ENCODE measurements at regions not wholly inside any gene's neighbourhood (a gene's known extent, or its start where the extent isn't known, plus 50 kb on each side); places are given as distances from the start of the nearest gene placed in this dataset.

GRCh38 chr12:46892887-46893286 is 67.1 kb upstream of the SLC38A4 start:
- Histone ChIP-seq H2AFZ (ENCODE audit: low read depth, low read length) (no peak overlapping the region), H3K27me3 (ENCODE audit: control insufficient read depth in 2 of 2, insufficient read depth in 2 of 2, low read length in 2 of 2) (peaks cover 0 to 4% of the 10 kb centered on the region in 2 experiments), H3K36me3 (ENCODE audit: control insufficient read depth in 2 of 2, extremely low read depth in 1 of 2, insufficient read depth in 2 of 2, low read length in 2 of 2) (no peaks in the 10 kb centered on the region), H3K4me1 (ENCODE audit: control insufficient read depth, extremely low read depth, insufficient read depth, low read length) (no peaks in the 10 kb centered on the region), H3K9ac (replicated peaks; ENCODE audit: extremely low read depth, insufficient read depth, low read length) (no peak overlapping the region), H3K9me1 (replicated peaks; ENCODE audit: control insufficient read depth, extremely low read depth, insufficient read depth, low read length) (no peaks in the 10 kb centered on the region), H3K4me3 (replicated peaks in 1 of 3; ENCODE audit: insufficient read depth in 1 of 3, low read depth in 1 of 3, low read length in 3 of 3) (no peak overlapping the region), H3K27ac (ENCODE audit: insufficient read depth, low read depth, low read length) (no peak overlapping the region), H3K9me3 (replicated peaks; ENCODE audit: control insufficient read depth, insufficient read depth, low read length) (no peaks in the 10 kb centered on the region), H3K79me2 (ENCODE audit: control insufficient read depth, insufficient read depth, low read length) (no peaks in the 10 kb centered on the region), H3K4me2 (ENCODE audit: insufficient read depth, low read length) (no peak overlapping the region), H4K20me1 (replicated peaks; ENCODE audit: control insufficient read depth, extremely low read depth, insufficient read depth, low read length) (no peaks in the 10 kb centered on the region)
- TF ChIP-seq FOS (IDR thresholded peaks at IDR 0.05; ENCODE audit: borderline replicate concordance, insufficient read depth, low read length), result no peak
- no peak for TF ChIP-seq JUN (IDR thresholded peaks at IDR 0.05; ENCODE audit: borderline replicate concordance, insufficient read depth, insufficient read length, low read depth)
- TF ChIP-seq POLR2A (IDR thresholded peaks at IDR 0.05; ENCODE audit: low read depth, low read length), result no peak
- TF ChIP-seq, protein P1, sequence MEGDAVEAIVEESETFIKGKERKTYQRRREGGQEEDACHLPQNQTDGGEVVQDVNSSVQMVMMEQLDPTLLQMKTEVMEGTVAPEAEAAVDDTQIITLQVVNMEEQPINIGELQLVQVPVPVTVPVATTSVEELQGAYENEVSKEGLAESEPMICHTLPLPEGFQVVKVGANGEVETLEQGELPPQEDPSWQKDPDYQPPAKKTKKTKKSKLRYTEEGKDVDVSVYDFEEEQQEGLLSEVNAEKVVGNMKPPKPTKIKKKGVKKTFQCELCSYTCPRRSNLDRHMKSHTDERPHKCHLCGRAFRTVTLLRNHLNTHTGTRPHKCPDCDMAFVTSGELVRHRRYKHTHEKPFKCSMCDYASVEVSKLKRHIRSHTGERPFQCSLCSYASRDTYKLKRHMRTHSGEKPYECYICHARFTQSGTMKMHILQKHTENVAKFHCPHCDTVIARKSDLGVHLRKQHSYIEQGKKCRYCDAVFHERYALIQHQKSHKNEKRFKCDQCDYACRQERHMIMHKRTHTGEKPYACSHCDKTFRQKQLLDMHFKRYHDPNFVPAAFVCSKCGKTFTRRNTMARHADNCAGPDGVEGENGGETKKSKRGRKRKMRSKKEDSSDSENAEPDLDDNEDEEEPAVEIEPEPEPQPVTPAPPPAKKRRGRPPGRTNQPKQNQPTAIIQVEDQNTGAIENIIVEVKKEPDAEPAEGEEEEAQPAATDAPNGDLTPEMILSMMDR (IDR thresholded peaks at IDR 0.05; ENCODE audit: extremely low read depth in 1 of 2, insufficient read depth in 1 of 2, low read depth in 1 of 2, low read length in 2 of 2), result no peak
- TF ChIP-seq, protein P2, sequence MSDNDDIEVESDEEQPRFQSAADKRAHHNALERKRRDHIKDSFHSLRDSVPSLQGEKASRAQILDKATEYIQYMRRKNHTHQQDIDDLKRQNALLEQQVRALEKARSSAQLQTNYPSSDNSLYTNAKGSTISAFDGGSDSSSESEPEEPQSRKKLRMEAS (IDR thresholded peaks at IDR 0.05; ENCODE audit: insufficient read depth, insufficient read length), result no peak
- TF ChIP-seq MYC (IDR thresholded peaks at IDR 0.05; ENCODE audit: low read depth, low read length), result no peak
- no peak for TF ChIP-seq GATA2 (IDR thresholded peaks at IDR 0.05; ENCODE audit: insufficient read depth, insufficient read length, low read depth, low read length)
- TF ChIP-seq POLR2AphosphoS5 (IDR thresholded peaks at IDR 0.05; ENCODE audit: insufficient read depth, low read depth, low read length), result no peak
- no peak for TF ChIP-seq EZH2 (IDR thresholded peaks at IDR 0.05; ENCODE audit: borderline replicate concordance, low read depth, low read length, severe bottlenecking)
- intact Hi-C loops (cut with micrococcal nuclease), result no loop called here
- BruUV-seq (replicated peaks), result no TSS peak
- DNase-seq (ENCODE audit: low read depth, low spot score), result no peak
- POLR2A ChIA-PET, result no interaction called here
- CTCF ChIA-PET, result no interaction called here
- dilution Hi-C loops (cut with MboI; ENCODE audit: extremely low pct_ligation_motif_present, low sequenced_read_pairs), result no loop called here
- FAIRE-seq, result no peak

Data from endothelial cell of umbilical vein (primary cell).